Endometrium (tissue), 2 donors: ENCODE measurements at regions not wholly inside any gene's neighbourhood (a gene's known extent, or its start where the extent isn't known, plus 50 kb on each side); places are given as distances from the start of the nearest gene placed in this dataset.

Experiments used
- FAIRE-seq: peaks from 2 replicates; lab custom pipeline; 2012; peaks lifted over from hg19 to GRCh38; lab: Jason Lieb, UNC
- donor health status: control.
- donor health status: control.

DNA sequence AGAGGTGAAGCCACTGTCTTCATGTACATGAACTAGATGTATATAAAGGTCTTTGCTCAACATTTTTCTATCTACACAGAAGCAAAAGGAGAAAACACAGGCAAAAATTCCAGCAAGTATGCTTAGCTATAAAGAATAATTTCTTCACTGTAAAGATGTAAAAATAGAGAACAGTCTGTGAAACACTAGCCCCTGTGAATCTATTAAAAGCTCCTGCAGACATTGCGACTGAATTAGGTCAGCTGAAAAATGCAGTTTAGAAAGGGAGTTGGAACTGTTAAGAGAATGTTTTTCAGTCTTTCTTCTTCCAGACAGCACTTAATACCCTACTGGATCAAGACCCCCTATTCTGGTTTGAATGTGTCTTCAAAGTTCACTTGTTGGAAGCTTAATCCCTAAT, 291.5 kb downstream of the KBTBD8 start:
- FAIRE-seq = no peak

DNA sequence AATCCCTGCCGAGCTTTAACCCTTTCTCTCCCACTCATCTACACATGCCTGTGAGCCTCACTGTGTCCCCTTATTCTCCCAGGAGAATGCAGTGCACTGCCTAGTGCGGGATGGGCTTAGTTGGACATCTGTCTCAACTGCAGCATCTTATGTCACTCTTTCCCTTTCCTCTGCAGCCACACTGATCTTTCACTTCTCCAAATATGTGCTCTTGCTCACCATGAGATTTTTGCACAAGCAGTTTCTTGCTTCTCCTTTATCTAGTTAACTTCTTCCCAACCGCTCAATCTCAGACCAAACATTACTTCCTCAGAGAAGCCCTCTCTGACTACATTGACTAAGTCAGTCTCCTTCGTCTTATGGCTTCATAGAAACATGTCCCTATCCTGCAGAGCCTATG, 292.3 kb downstream of the KBTBD8 start:
- no peak for FAIRE-seq

DNA sequence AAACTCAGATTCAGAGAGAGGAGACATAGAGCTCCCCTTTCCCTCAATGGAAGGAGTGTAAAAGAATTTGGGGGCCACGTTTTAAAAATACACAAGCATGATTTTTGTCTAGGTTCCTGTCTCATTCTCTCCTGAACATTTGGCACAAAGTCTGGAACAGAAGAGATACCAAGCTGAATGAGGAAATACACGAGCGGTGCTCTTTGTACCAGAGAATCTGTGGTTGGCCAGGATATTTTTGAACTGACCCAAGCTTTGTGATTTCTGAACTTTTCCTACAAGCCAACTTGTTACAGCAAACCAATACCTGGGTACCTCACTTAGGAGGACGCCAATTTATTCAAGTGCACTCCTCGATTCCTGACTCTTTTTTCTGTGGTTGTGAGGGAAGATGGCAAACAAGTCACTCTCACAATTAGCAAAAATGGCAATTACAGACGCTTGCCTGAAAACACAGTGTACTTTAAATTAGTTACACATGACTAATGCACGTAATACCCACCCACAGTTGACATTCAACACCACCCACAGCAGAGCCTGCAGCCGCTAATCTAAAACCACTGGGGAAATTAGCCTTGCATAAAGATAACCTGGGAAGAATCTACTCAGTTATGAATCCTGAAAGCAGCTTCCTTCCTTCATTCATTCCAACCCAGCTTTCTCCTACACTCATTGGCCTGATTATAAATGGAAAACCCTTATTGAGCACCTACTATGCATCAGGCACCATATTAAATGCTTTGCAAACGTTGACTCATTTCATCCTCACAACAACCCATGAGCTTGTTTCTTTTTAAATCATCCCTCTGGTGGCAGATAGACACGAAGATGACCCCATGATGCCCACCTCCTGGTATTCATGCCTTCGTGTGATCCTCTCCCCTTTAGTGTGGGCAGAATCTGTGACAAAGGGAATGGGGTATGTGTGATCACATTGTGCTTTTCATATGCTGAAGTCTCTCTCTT, 293.5 kb downstream of the KBTBD8 start:
- no peak for FAIRE-seq

DNA sequence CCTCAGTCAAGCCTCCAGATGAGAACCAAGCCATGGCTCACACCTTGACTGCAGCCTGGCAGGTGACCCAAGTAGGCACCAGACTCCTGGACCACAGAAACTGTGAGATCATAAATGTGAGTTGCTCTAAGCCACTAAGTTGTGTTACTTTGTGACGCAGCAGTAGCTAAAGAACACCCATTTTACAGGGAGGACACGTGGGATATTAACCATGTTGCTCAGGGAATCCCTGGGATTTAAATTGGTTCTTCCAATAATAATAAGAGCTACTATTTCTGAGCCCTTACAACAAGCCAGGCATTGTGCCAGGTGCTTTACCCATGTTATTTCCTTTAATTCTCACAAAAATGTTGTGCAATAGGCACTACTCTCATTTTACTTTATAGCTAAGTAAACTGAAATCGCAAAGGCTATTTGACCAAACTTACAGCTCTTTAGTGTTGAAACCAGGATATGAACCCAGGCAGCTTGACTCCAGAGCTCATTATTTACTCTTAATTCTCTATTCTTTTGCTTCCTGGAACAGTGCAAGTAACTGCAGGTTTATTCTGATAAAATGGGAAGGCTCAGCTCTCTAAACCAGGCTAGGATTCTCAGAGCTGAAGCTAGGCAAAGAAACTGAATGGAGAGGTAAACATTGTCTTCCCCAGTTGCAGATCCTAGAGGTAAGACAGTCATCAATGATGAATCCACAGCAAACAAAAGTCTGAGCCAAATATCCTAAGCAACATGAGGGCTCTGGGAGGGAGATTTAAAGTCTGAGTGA, 294.4 kb downstream of the KBTBD8 start:
- no peak for FAIRE-seq

DNA sequence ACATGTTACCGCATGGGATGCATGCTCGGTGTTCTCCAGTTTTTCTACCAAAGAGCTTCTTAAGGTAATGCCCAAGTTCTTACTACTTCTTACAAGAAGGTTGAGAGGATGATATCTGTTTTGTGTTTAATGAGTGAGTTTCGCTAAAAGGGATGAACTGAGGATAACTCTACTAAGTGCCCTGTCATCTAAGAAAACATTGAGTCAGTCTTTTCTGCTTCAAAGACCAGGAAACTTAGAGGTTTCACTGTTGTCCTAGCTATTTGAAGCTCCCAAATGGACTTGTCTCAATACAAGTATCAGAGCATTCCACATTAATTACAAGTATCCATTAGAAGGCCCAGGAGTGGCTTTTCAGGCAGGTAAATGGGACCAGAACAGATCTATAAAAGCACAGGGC, 296.2 kb downstream of the KBTBD8 start:
- no peak for FAIRE-seq

DNA sequence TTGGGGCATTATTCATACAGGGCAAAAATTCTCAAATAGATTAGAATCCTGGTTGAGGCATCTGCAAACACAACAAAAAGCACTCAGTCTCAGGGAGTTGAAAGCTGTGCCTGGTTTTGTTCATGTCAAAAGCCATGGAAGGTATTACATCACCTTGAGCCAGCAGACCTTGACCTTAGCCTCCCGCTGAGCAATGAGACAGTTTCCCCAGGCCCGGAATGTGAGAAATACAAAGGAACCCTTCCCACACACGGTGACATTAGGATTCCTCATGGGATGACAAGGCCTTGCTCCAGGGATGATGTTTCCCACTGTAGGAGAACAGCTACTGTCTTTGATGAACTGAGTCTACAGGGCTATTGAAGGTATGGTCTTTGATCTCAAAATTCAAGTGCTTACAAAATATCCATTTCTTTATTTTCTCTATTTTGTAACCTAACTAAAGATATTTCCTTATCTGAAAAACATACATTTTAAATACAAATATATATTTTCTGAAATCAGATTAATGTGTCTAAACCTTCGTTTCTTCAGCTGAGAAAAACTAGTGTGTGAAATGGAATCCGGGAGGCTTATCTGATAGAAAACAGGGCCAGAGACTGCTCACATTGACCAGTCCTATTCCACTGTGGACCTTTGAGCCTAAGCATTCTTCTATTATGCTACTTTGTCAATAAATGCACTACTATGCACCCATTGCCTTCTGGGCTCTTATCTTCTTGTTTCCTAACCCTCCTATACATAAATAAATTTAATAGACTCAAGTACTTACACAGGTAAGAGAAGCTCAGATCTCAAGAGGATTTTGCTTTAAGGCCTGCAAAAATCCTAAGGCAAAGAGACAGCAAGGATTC, 298.2 kb downstream of the KBTBD8 start:
- FAIRE-seq = no peak

DNA sequence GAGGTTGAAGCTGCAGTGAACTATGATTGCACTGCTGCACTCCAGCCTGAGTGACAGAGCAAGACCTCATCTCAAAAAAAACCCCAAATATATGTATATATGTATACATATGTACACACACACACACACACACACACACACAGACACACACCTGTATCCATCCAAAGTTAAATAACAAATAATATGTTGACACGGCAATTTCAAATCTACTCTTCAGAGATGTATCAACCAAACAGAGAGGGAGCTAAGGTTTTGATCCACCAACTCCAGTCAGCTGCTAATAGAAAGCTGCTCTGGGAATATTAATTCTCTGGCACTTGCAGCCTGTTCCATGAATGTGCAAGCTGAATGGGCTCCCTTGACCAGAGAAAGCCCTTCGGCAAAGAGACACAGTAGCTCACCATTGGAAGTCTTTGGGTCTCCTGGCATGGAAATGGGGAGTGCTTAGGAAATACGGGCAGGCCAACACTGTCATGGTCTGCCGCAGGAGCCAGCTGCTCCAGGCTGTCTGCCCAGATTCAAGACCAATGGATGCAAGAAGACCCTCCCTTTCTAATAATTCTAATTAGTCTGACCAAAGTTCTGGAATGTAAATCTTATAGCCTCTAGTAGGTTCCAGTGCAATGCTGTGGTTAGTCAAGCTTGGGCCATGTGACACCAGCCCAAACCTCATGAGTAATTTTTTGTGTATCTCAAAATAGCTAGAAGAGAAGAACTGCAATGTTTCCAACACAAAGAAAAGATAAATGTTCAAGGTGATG, 299.8 kb downstream of the KBTBD8 start:
- FAIRE-seq = no peak

DNA sequence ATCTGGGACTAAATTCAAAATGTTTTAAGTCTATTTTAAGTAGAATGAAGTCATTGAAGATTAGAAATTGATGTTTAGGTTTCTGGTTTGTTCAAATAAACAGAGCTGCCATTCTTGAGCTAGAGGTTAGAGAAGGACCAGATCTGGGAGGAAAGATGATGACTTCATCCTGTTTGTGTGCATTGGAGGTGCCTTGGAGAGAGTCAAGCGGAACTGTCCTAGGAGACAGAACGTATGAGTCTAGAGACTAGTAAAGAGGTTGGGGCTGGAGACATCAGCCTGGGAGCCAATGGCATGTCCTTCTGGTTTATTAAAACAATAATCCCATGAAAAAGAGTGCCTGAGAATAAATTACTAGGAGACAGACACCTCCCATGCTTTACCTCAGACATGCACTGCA, 303.4 kb downstream of the KBTBD8 start:
- FAIRE-seq = no peak

DNA sequence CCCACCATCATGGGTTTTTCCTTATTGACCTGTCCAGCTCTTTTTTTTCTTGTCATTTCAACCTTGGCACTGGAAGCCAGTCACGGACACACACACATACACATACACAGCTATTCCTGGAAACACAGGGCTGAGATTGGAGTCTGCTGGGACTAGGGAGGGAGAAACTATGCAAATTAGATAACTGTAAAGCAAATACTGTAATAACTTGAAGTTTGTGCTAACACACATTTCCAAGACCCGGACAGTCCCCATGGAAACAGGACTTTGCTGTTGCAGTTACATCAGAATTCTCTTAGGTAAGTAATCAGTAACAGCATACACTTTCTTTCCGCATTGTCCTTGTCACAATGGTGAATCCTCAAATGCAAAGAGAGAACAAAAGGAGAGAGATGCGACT, 304.4 kb downstream of the KBTBD8 start:
- no peak for FAIRE-seq

DNA sequence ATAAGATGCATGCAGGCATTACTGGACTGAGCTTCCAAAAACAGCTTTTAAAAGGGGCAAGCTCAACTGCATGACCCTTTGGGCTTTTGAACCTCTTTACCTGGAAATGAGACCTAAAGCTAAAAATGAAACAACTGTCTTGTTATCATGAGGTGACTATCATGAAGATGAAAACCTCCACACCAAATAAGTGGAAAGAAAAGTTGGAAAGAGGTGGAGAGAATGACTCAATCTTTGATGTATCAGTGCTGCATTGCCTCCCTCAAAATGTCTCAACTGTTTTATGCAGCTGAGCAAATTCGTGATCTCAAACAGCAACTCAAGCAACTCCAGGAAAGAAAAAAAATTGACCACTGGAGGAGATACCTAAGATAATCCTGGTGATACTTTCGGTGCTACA, 307.1 kb downstream of the KBTBD8 start:
- FAIRE-seq = no peak

DNA sequence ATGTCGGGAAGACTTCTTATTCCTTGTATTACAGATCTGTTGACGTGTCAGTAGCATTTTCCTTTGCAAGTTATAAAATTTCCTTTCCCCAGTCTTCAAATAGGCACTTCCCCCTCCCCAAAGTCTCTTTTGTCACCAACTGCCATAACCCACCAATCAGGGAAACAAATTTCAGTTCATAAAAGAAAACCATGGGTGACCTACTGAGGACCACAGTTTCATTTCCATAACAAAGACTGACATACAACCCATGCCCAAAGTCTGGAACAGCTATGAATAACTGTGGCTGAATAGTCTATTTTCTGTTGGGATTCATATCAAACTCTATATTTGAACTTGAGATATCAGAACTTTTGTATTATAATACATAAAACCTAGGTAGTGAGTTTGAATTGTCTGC, 307.8 kb downstream of the KBTBD8 start:
- FAIRE-seq = no peak

DNA sequence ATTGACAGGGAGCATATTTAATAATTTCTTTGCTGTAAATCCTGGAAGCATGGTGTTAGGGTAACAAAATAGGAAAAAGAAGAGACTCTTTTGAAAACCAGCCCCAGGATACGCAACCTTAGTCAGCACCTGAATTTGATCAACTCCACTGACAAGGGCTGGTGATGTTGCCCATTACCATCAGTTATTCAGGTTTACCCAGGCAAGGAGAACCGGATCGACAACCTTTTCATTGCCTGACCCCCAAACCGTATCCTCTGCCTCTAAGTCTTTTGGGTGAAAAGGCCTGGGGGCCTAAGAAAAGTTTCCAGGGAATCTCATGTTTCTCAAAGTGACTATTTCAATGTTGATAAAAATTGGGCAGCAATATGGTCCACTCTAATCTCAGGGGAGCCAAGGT, 313.3 kb downstream of the KBTBD8 start:
- no peak for FAIRE-seq

DNA sequence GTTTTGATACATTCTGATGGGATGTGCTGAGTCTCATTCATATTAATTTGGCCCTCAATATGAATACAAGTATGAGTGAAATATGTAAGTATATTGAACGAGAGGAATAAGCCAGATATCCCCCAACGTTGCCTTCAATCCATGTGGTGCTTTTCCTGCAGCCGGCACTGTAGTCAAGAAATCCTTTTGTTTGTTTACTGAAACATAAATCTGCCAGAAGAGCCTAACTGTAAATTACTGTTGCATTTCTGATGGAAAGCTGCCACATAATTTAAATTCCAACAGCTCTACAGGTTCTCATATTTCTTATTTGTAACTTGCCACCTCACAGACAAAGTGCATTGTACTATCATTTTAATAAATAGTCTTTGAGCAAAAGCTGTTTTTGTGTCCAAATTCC, 314.0 kb downstream of the KBTBD8 start:
- no peak for FAIRE-seq

DNA sequence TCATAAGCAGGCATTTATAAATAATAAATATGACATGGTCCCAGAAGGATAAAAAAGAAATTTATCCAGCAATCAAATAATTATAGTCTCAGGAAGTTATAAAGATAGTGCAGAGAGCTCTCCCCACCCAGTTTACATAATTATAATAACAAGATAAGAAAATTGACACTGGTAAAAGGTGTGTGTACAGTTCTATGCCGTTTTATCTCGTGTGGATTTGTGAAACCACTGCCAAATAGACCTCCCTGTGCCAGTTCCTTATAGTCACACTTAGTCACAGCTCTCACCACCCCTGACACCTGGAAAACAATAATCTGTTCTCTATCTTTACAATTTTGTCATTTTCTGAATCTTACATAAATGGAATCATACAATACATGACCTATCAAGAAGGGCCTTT, 320.1 kb downstream of the KBTBD8 start:
- no peak for FAIRE-seq

DNA sequence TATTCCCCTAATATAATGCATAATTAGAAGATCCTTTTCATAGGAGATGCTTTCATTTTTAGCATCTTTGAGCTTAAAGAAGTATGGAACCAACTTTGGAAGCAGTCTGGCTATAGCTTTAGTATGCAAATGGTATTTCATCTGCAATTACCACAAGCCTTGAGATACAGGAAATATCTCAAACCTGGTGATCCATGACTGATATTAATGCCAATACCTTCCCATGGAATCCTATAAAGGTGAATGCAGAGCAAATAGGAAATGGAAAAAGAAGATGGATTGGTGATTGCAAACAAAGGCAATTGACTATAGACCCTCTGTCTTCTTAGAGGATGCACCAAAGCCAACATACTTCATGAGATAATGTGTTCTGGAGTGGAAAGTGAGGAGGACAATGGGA, 326.4 kb downstream of the KBTBD8 start:
- FAIRE-seq = no peak
